Tibial nerve (tissue), 4 donors: ENCODE measurements at regions not wholly inside any gene's neighbourhood (a gene's known extent, or its start where the extent isn't known, plus 50 kb on each side); places are given as distances from the start of the nearest gene placed in this dataset.

ENCODE experiments used
- CTCF ChIP-seq, 5 experiments: fragments of 200-600 bp in 3 of 5; fragments of 450-650 bp in 2 of 5; sonication (generic) in 3 of 5; IDR thresholded peaks; one replicate each; pipeline ENCODE4 v1.5.1; 2016 to 2019; ENCODE audit warnings: antibody characterized with exemption in 5 of 5, mild to moderate bottlenecking in 3 of 5, moderate library complexity in 2 of 5
- EP300 ChIP-seq, 2 donors: sonication (generic); formaldehyde crosslinking; IDR thresholded peaks; one replicate each; pipeline ENCODE4 v1.6.1; 2017; ENCODE audit warnings: antibody characterized with exemption in 2 of 2, mild to moderate bottlenecking in 1 of 2

GRCh38 chr7:35329026-35329425, 75.1 kb upstream of the TBX20 start:
- TF ChIP-seq CTCF (IDR thresholded peaks at IDR 0.05) (no peak), EP300 (IDR thresholded peaks at IDR 0.05) (no peak)
